HG03342 (cell line): ENCODE measurements at regions not wholly inside any gene's neighbourhood (a gene's known extent, or its start where the extent isn't known, plus 50 kb on each side); places are given as distances from the start of the nearest gene placed in this dataset.
A peak's percentile ranks its signal among the peaks of the same experiment; 100 is the strongest.

Experiments used
- ATAC-seq: cut with Tn5 transposase; IDR thresholded peaks from one replicate; pipeline ENCODE4 v1.9.1; 2021; ENCODE audit warnings: mild to moderate bottlenecking, moderate library complexity; ENCODE audit not compliant: unreplicated experiment

DNA sequence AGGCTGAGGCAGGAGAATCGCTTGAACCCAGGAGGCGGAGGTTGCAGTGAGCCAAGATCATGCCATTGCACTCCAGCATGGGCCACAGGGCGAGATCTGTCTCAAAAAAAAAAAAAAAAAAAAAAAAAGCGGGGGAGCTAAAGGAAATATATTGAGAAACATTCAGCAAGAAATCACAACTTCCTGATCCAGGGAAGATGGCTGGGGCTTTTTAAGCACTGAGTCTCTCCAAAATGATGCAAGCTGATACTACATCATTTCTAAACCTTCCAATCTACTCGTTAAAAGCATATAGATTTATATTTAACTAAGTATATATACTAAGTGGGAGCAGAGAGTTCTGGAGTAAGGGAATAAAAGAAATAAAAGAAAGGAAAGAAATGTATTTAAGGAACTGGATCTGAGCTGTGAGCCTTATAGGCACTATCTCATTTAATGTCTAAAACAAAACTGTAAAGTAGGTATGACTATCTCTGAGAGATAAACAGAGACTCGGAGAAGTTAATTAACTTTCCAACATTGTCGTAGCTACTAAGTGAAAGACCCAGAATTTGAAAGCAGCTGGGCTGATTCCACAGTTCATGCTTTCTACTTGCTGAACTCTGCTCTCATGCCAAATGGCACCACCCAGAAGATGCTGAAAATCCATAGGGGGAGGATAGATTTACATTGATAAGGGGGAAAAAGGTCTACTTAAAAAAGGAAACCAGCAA is 215.0 kb upstream of the MARCKS start:
- ATAC-seq = no peak

DNA sequence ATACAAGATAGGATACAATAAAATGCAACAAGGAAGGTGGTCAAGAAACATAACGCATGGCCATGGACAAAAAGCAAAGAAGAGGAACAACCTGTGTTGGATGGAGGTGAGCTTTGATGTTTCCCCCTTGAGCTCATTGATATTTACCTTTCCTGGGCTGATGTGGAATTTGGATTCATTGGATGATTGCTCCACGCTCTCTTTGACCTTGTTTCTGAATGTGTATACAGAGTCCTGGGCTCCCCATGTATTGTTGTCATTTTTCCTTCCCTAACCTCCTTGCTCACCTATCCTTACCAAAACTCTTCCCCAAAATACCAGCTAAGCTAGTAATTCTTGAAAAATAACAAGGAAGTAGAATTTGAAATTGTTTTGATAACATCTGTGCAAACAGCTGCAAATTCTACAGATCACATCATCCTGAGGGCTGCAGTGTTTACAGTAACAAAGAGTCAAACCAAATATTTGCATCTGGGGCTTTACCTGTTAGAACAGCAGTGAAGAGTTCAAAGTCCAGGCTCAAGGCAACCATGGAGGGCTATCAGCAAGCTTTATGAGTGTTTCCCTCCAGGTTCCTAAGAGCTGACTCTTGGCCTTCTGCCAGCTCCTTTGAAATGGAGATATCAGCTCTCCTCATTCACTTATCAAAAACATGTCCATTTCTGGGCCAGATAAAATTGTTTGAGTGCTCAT is 214.3 kb upstream of the MARCKS start:
- peak; percentile 96 for ATAC-seq

DNA sequence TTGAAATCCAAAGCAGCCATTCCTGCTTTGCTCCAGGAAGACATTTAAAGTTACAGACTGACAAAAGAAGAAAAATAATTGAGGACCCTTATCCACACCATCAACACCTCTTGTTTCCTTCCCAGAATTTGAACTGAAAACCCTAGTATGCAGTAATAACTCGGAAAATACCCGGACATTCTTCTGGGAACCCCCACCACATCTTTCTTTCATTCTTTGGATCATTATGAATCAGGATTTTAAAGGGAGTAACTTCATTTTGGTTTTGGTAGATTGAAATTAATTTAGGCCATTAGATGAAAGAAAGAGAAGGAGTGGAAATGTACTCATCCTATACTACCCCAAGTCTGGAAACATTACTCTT is 213.8 kb upstream of the MARCKS start:
- no peak for ATAC-seq

DNA sequence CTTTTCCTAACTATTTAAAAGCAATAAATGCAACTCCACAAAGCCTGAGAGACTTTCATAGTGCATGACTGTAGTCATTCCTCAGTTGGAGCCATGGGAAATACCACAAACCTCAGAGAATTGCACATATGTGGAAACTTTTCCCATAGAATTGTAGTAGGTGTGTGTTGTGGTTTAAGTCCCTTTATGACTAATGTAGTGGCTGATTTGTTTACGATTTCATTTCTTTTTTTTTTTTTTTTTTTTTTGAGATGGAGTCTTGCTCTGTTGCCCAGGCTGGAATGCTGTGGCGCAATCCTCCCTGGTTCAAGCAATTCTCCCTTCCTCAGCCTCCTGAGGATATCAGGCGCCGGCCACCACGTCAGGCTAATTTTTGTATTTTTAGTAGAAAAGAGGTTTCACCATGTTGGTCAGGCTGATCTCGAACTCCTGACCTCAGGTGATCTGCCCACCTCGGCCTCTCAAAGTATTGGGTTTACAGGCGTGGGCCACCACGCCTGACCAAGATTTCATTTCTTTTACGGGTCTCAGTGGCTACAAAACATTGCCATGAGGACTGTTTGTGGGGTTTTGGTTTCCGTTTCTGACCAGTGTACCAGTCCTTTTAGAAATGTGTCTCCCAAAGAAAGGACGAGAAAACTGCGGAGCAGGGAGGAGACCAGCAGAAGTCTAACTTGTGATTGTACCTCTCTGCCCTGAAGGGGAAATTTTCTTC is 212.1 kb upstream of the MARCKS start:
- ATAC-seq = no peak

DNA sequence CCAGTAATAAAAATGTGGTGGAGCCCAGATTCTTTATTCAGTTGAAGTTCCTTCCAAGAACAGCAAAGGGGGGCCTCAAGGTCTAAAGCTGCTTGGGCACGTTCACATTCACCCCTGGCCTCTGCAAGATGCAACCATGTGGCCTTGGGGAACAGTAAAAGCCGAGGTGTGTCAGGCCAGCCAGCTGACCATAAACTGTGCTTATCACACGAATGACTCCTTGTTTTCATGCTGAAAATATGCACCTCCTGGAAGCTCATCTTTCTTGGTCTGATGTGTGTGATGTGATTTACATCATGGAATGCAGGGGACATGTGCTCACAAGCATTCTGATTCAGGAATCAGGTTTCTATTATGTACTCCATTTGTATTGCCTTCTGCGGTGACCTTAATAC is 211.6 kb upstream of the MARCKS start:
- no peak for ATAC-seq

DNA sequence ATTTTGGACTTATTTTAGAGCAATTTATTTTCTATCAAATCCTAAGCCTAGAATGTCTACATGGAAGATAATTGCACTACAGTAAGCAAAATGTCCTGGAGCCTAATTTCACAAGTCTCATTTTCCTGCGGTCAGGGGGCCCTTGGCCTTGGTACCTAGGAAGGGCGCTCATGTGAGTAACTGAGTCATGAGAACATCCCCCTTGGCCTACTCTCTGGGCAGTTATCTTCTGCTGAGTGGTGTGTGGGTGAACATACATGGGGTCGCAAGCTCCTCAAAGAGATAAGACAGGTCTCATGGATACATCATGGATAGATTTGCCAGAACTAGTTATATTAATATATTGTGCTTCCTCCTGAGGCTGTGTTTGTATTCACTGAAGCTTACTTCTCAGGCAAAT is 211.2 kb upstream of the MARCKS start:
- ATAC-seq = no peak

DNA sequence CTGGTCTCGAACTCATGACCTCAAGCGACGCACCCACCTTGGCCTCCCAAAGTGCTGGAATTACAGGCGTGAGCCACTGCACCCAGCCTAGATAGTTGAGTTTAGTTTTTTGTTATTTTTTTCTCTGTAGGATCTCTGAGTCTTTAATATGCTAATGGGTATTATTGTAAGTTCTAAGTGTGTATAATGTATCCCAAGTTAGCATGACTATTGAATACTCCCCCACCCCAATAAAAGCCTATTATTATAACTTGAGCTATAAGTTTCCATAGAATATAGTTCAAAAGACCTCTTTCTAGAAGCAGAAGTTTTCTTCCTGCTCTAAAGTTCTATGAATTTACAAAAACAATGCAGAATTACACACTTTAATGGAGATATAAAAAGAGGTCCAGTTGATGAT is 210.4 kb upstream of the MARCKS start:
- ATAC-seq = no peak

DNA sequence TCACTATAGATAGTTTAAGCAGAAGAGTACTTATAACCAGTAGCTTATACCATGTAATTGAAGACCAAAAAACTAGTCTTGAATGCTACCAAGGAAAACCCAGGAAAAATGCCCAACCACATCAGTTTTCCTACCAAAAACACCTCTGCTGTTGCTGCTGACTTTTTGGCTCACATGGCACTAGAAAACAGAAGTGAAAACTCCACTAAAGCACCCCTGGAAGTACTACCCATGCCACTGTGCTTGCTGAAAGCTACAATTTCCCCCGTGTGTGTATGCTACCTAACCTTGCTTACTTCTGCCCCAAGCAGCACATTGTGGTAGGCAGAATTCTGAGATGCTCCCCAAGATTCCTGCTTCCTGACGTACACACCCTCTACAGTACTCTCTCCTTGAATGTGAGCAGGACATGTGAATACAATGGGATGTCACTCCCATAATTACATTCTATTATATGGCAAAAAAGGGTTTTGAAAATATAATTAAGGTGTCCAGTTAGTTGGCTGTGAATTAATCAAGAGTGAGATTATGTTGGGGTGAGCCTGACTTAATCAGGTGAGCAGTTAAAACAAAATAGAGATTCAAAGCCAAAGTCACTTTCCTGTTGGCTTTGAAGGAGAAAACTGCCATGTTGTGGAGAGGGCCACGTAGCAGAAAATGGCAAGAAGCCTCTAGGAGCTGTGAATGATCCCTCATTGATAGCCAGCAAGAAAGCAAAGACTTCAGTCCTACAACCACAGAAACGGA is 209.8 kb upstream of the MARCKS start:
- no peak for ATAC-seq

DNA sequence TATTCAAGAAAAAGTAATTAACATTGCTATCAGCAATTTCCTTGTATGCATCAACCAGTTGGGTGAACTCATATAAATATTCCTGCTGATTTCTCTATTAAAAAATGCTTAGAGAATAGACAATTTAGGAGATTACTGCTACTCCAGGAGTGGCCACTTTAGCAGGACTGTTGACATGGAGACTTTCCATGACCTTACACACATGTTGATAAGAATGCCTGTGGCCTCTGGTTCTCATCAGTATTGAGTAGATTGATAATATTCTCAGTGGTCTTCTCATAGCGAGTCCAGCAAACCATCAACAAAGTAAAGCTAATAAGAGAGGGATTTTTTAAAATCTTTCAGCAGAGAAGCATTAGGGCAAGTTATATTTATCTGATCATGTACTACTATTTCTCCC is 208.4 kb upstream of the MARCKS start:
- ATAC-seq = no peak

DNA sequence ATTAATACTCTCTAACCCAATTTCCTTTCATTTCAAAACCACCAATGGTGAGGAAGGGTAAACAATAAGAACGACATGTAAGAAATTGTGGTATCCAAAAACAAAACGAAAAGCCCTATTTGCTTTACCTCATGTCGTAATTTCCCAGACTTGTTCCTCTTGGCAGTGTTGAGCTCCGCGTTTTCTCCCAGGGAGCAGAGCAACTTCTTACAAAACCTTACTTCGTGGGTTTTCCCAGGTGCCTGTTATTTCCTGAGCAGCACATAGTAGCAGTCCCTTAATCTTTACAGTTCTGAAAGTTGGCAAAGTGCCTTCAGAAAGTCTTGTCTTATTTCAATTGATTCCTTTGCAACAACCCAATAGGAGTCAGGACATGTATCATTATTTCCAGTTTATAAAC is 207.9 kb upstream of the MARCKS start:
- ATAC-seq = no peak

DNA sequence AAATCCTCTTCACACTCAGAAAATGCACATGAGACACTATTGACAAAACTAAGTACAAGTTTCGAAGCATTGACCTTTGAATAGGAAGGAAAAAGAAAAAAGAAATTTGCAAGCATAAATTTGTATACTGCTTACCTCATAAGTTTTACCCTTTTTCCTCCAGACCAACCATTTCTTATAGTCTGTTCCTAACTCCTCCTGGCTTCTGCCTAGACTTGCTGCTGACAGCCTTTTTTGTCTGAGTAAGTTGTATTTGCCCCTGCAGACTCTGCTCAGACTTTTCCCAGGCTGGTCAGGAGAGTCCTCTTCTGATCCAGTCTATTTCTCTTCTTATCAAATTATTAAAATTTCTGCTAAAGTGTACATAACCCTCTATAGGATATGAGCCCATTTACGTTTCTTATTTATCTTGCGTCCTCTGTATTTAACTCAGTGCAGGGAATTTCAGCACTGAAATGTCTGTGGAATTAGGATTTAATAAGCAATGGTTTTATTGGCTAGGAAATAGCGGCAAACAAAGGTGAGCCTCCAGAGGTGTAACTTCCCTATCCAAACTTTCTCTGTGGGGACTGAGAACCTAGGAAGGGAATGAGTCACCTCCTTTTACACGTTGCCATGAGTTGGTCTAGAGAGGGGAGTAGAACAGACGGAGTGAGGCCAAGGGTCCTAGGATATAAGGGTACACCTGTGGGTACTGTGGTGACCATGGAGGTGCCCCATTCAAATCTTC is 207.1 kb upstream of the MARCKS start:
- no peak for ATAC-seq

DNA sequence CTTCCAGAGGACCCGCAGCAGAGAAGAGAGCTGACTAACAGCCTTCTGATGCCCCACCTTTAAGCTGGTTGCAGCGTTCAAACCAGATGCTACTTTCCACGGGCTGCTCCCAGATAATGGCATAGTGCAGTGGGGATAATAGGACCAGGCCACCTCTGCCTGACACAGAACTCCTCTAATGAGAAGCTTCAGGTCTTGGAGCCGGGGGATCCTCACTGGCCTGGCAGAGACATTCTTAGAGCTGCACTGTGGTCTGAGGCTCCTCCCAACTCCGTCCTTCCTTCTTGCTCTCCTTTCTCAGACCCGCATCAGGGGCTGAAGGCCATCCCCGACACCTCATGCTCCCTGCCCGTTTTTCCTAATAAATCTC is 206.6 kb upstream of the MARCKS start:
- ATAC-seq = no peak

DNA sequence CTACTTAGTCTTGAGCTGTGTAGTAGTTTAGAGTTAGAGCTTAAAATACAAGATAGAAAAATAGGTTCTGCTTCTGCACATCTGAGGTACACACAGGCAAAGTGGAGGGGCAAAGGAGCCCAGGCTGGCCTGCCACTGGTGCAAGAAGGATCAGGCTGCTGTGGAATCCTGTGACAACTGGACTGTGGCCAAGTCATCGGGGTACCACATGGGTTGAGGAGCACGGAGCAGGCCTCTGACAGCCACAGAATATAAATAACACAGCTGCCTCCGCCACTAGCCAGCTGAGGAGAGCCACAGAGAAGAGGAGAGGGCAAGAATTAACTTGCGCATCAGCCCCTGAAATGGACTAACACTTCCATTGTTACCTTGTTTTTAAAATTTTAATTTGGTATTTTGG is 206.0 kb upstream of the MARCKS start:
- ATAC-seq = no peak

DNA sequence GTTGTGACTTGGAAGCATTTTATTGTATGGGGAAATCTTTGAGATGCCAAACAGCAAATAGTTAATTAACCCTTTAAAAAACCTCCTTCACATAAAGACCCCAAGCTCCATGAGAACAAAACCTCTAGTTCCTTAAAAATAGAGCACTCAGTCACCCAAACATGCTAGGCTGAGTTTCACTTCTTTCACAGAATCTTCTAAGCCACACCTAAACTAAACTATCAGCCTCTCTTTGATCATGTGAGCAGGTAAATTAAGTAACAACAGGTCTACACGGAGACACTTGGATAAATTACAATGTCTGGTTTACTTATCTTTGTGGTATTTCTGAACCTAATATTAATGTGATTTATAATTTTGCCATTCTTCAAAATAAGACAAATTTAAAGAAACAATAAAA is 205.2 kb upstream of the MARCKS start:
- ATAC-seq = peak; percentile 46

DNA sequence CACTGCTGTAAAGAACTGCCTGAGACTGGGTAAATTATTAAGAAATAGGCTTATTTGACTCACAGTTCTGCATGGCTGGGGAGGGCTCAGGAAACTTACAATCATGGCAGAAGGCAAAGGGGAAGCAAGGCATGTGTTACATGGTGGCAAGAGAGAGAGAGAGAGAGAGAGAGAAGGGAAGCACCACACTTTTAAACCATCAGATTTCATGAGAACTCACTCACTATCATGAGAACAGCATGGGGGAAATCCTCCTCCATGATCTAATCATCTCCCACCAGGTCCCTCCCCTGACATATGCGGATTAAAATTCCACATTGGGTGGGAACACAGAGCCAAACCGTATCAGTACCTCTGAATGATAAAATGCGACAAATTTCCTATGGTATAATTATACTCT is 203.9 kb upstream of the MARCKS start:
- no peak for ATAC-seq

DNA sequence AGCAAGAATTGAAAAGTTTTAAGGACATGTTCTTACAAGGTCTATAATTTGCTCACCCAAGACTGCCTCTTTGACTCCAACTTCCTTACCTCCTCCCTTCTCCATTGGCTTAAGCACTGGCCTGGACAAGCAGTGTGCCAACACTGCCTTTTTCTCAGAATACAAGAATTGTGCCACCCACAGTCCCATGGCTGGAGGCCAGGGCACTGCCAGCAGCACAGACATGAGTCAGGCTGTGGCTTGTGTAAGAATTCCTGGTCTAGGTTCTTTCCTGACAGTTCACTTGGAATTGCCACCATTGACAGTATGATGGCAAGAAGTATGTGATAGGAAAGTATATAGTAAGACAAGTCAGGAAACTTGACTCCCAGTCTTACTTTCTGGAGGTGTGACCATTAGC is 202.7 kb upstream of the MARCKS start:
- no peak for ATAC-seq

DNA sequence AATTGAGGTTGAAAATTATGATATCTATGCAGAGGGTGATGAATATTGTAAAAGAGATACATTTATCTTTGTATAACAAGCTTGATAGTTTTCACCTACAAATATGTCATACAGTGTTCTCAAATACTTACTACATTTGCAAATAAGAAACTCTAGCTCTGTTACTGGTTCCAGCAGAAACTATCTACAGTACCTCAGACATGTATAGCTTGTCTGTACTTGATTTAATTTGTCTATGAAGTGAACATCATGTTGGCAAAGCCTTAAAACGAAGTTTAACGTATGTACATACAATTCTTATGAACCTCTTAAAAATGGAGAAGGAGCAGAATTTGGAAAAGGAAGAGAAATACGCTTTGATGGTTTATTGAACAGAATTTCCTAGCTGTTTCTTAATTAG is 201.4 kb upstream of the MARCKS start:
- ATAC-seq = no peak

DNA sequence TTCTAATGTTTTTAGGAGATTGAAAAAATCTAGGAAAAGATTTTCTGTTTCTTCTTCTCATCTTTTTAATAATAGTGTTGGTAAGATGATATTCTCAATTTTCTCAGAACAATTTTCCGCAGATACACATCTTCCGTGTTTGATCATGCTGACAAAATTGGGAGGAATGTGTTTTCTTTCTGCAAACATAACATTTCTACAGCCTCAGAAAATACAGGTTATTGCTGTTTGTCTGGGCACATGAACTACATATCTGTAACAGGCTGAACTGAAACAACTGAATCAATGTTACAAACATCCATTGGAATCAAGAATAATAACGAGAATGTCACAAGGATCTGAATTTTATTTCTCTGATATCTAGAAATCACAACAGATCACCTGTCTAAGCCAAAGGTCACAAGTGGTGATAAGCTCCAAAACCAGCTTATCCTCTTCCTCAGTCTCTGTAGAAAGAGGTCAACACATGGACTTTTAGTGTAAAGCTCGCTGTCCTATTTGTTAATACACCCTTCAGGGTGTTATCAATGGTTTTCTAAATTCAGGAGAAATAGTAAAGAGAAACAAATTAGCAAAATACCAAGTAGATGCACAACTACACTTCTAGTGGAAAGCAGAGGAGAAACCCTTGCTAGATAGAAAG is 197.3 kb upstream of the MARCKS start:
- no peak for ATAC-seq

DNA sequence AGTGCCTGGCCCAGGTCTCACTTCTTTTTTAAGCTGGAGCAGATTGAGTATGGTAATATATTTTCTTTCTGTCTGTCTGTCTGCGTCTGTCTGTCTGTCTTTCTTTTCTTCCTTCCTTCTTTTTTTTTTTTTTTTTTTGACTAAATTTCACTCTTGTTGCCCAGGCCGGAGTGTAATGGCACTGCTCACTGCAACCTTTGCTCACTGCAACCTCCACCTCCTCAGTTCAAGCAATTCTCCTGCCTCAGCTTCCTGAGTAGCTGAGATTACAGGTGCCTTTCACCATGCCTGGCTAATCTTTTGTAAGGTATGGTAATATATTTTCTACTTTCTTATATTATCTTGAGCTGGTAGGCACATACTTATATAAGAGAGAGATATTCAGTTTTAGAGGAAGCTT is 196.3 kb upstream of the MARCKS start:
- ATAC-seq = no peak

DNA sequence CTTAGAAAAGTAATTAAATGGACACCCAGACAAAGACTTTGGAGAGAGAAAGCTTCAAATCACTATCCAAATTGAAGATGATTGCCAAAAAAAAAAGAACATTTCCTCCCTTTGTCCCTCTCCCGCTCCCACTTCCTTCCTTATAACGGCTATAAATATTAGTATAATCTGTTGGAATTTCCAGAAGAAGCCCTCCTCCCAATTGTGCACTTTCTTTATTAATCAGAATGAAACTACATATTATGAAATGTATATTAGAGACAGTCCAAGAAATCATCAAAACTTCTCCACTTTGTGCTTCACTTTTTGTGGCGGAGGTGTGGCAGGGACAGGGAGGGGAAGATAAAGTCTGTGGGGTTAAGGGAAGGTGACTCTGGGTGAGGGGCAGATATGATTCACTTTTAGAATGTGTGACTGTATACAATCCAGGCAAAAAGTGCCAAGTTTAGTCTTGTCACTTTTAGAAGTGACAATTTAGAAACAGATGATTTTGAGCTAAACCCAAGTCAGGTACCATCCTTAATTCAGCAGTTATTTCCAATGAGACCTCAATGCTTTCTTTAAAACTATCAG is 195.0 kb upstream of the MARCKS start:
- no peak for ATAC-seq
